HG03095 (cell line): ENCODE measurements at regions not wholly inside any gene's neighbourhood (a gene's known extent, or its start where the extent isn't known, plus 50 kb on each side); places are given as distances from the start of the nearest gene placed in this dataset.

Source experiments
- ATAC-seq: cut with Tn5 transposase; IDR thresholded peaks from one replicate; pipeline ENCODE4 v1.9.1; 2021; ENCODE audit warnings: moderate library complexity; ENCODE audit not compliant: unreplicated experiment

- ATAC-seq = no peak
These were observed 1239.3 kb downstream of the SORCS1 start for GRCh38 chr10:105925045-105925785.

GRCh38 chr10:105921348-105921747 lies 1243.2 kb downstream of the SORCS1 start:
- ATAC-seq = no peak

- no peak for ATAC-seq
These were observed 1250.1 kb downstream of the SORCS1 start for GRCh38 chr10:105914432-105914831.

GRCh38 chr10:105908701-105909100 lies 1255.8 kb downstream of the SORCS1 start:
- no peak for ATAC-seq

- ATAC-seq = no peak
These were observed 1244.4 kb downstream of the SORCS3 start for GRCh38 chr10:105885495-105885894.

- no peak for ATAC-seq
These were observed 1238.3 kb downstream of the SORCS3 start for GRCh38 chr10:105879401-105879800.

- ATAC-seq = no peak
These were observed 1234.0 kb downstream of the SORCS3 start for GRCh38 chr10:105875050-105875449.

- ATAC-seq = no peak
These were observed 1231.6 kb downstream of the SORCS3 start for GRCh38 chr10:105872665-105873064.

- ATAC-seq = no peak
These were observed 1227.8 kb downstream of the SORCS3 start for GRCh38 chr10:105868935-105869334.

- ATAC-seq = no peak
These were observed 1223.8 kb downstream of the SORCS3 start for GRCh38 chr10:105864854-105865253.

GRCh38 chr10:105857268-105858264 lies 1216.5 kb downstream of the SORCS3 start:
- no peak for ATAC-seq

GRCh38 chr10:105855791-105856190 lies 1214.7 kb downstream of the SORCS3 start:
- no peak for ATAC-seq

- no peak for ATAC-seq
These were observed 1203.8 kb downstream of the SORCS3 start for GRCh38 chr10:105844676-105845570.

GRCh38 chr10:105844241-105844640 lies 1203.2 kb downstream of the SORCS3 start:
- ATAC-seq = no peak

GRCh38 chr10:105843786-105844185 lies 1202.7 kb downstream of the SORCS3 start:
- no peak for ATAC-seq

GRCh38 chr10:105840288-105840770 lies 1199.2 kb downstream of the SORCS3 start:
- ATAC-seq = no peak

GRCh38 chr10:105838392-105838791 lies 1197.3 kb downstream of the SORCS3 start:
- no peak for ATAC-seq

GRCh38 chr10:105837951-105838350 lies 1196.9 kb downstream of the SORCS3 start:
- peak; percentile 96 for ATAC-seq

- no peak for ATAC-seq
These were observed 1193.4 kb downstream of the SORCS3 start for GRCh38 chr10:105834261-105835059.

GRCh38 chr10:105827133-105827532 lies 1186.0 kb downstream of the SORCS3 start:
- no peak for ATAC-seq
